K562 (cell line): ENCODE measurements at regions not wholly inside any gene's neighbourhood (a gene's known extent, or its start where the extent isn't known, plus 50 kb on each side); places are given as distances from the start of the nearest gene placed in this dataset.

ENCODE experiments used
- ATAC-seq: fragments of 200-7000 bp; cut with Tn5 transposase; 3 replicates; pipeline ENCODE4 v1.9.1; 2020; ENCODE audit warnings: moderate library complexity
- BruUV-seq: library from RNA; stranded (reverse); fragments of 400-500 nt; replicated peaks from 2 replicates; lab custom pipeline; 2021; lab: Mats Ljungman, UMichigan
- CTCF ChIA-PET: fragments of 300-600 bp; formaldehyde crosslinking; extraction: SDS; loops from one replicate; lab custom pipeline; 2021; ENCODE audit warnings: low intra/inter-chr PET ratio; lab: Yijun Ruan, JAX
- POLR2A ChIA-PET: fragments of 300-600, 350-650 bp; sonication (Branson Sonifier 250); formaldehyde crosslinking; extraction: SDS; loops from one replicate; lab custom pipeline; 2021; ENCODE audit warnings: antibody characterized with exemption, inconsistent platforms; lab: Yijun Ruan, JAX
- DNase-seq, 4 experiments: peaks; one replicate each; pipeline versions ENCODE4 v3.0.0 to v3.0.0-alpha.2; 2011 to 2018; ENCODE audit warnings: low spot score in 3 of 4, mixed read lengths in 3 of 4; ENCODE audit errors: extremely low read depth in 1 of 4
- FAIRE-seq: peaks from 2 replicates; lab custom pipeline; 2011; peaks lifted over from hg19 to GRCh38; lab: Jason Lieb, UNC
- H2AFZ ChIP-seq: 2 replicates; pipeline ENCODE4 v1.6.0; 2011; ENCODE audit warnings: low read depth, low read length, control low read depth, inconsistent platforms
- H3K27ac ChIP-seq: fragments of 200-600 bp; 3 replicates; pipeline ENCODE4 v1.8.0; 2011; ENCODE audit warnings: low read depth, mild to moderate bottlenecking, control low read depth, inconsistent platforms, low read length, moderate library complexity, mixed read lengths; ENCODE audit errors: extremely low read depth
- H3K27me3 ChIP-seq, 2 experiments: fragments of 300-600 bp in 1 of 2; 2 replicates in 1 of 2; 3 replicates in 1 of 2; pipeline versions ENCODE4 v1.6.0 to v1.8.0; 2011; ENCODE audit warnings: inconsistent platforms in 2 of 2, low read length in 2 of 2, mild to moderate bottlenecking in 1 of 2, mixed read lengths in 1 of 2, moderate library complexity in 1 of 2; ENCODE audit not compliant: control insufficient read depth in 2 of 2, insufficient read depth in 2 of 2
- H3K36me3 ChIP-seq: fragments of 300-600 bp; 3 replicates; pipeline ENCODE4 v1.8.0; 2011; ENCODE audit warnings: mild to moderate bottlenecking, low read length, inconsistent platforms; ENCODE audit not compliant: control insufficient read depth, insufficient read depth
- H3K4me1 ChIP-seq, 2 experiments: fragments of 200-600 bp in 1 of 2; replicated peaks in 1 of 2; 2 replicates in 1 of 2; 3 replicates in 1 of 2; pipeline versions ENCODE4 v1.5.1 to v1.8.0; 2011; ENCODE audit warnings: inconsistent platforms in 2 of 2, low read length in 2 of 2, mild to moderate bottlenecking in 1 of 2, mixed read lengths in 1 of 2, moderate library complexity in 1 of 2; ENCODE audit not compliant: control insufficient read depth in 2 of 2, insufficient read depth in 2 of 2
- H3K4me2 ChIP-seq: 2 replicates; pipeline ENCODE4 v1.6.1; 2011; ENCODE audit warnings: low read length, control low read depth, inconsistent platforms, mixed read lengths; ENCODE audit not compliant: insufficient read depth
- H3K4me3 ChIP-seq: fragments of 200-600 bp; sonication (generic), shearing (Covaris generic); 2 replicates; pipeline ENCODE4 v1.5.1; 2016; ENCODE audit warnings: control low read depth, inconsistent platforms
- H3K79me2 ChIP-seq: fragments of 200-600 bp; 3 replicates; pipeline ENCODE4 v1.8.0; 2011; ENCODE audit warnings: low read length, inconsistent platforms; ENCODE audit not compliant: control insufficient read depth, insufficient read depth
- H3K9ac ChIP-seq, 2 experiments: 2 replicates each; pipeline versions ENCODE4 v1.6.0 to v1.6.1; 2011; ENCODE audit warnings: low read depth in 2 of 2, low read length in 2 of 2, control low read depth in 1 of 2, inconsistent platforms in 1 of 2, mild to moderate bottlenecking in 1 of 2, mixed read lengths in 1 of 2; ENCODE audit not compliant: insufficient read depth in 1 of 2
- H3K9me1 ChIP-seq: one replicate; pipeline ENCODE4 v1.6.0; 2011; ENCODE audit warnings: inconsistent platforms, mild to moderate bottlenecking, low read length, moderate library complexity; ENCODE audit not compliant: control insufficient read depth, insufficient read depth
- H3K9me3 ChIP-seq: replicated peaks from 2 replicates; pipeline ENCODE4 v1.5.1; 2011; ENCODE audit warnings: low read depth, low read length, inconsistent platforms; ENCODE audit not compliant: control insufficient read depth, insufficient read depth
- H4K20me1 ChIP-seq: replicated peaks from 2 replicates; pipeline ENCODE4 v1.6.1; 2011; ENCODE audit warnings: low read length, inconsistent platforms, mixed read lengths; ENCODE audit not compliant: control insufficient read depth, insufficient read depth
- ARID1B ChIP-seq: fragments of 450-650 bp; IDR thresholded peaks from 2 replicates; pipeline ENCODE4 v1.6.1; 2016; ENCODE audit warnings: antibody characterized with exemption, mild to moderate bottlenecking, inconsistent platforms
- CC2D1A ChIP-seq: fragments of 450-650 bp; IDR thresholded peaks from 2 replicates; pipeline ENCODE4 v1.6.1; 2017; ENCODE audit warnings: mild to moderate bottlenecking
- HMBOX1 ChIP-seq: sonication (generic); IDR thresholded peaks from 2 replicates; pipeline ENCODE4 v1.6.1; 2016
- L3MBTL2 ChIP-seq: fragments of 450-650 bp; IDR thresholded peaks from 2 replicates; pipeline ENCODE4 v1.6.1; 2016; ENCODE audit warnings: mild to moderate bottlenecking, moderate library complexity
- LEF1 ChIP-seq: fragments of 450-650 bp; IDR thresholded peaks from 2 replicates; pipeline ENCODE4 v1.6.1; 2016; ENCODE audit warnings: mild to moderate bottlenecking
- PHB ChIP-seq: fragments of 250-450 bp; sonication (Bioruptor Pico); IDR thresholded peaks from 2 replicates; pipeline ENCODE4 v1.5.0; 2021
- POLR2G ChIP-seq: fragments of 200-400 bp; formaldehyde crosslinking; IDR thresholded peaks from 2 replicates; pipeline ENCODE4 v1.6.1; 2017; ENCODE audit warnings: low read depth, mild to moderate bottlenecking, antibody characterized with exemption, low read length, moderate library complexity
- SNAPC5 ChIP-seq: fragments of 250-450 bp; sonication (Bioruptor Pico); IDR thresholded peaks from 2 replicates; pipeline ENCODE4 v1.8.0; 2021; ENCODE audit warnings: moderate library complexity, mild to moderate bottlenecking, inconsistent platforms
- WGBS: fragments of 100-300 bp; shearing (Covaris generic); methylation state at CpG from one replicate; pipeline ENCODE4 v1.1.6; 2016; ENCODE audit warnings: low coverage, mixed read lengths; ENCODE audit not compliant: insufficient coverage; ENCODE audit errors: missing lambda C conversion rate; 5-methylcytosine and 5-hydroxymethylcytosine counted together
- in situ Hi-C: fragments of 300-500 bp; cut with MboI; formaldehyde crosslinking; loops from 4 replicates; pipeline ENCODE4 v1.15.0; 2018; ENCODE audit warnings: inconsistent platforms, mixed read lengths
- intact Hi-C: fragments of 100-400 bp; cut with micrococcal nuclease; formaldehyde crosslinking; loops from 2 replicates; pipeline ENCODE4 v1.14.2; 2022

DNA sequence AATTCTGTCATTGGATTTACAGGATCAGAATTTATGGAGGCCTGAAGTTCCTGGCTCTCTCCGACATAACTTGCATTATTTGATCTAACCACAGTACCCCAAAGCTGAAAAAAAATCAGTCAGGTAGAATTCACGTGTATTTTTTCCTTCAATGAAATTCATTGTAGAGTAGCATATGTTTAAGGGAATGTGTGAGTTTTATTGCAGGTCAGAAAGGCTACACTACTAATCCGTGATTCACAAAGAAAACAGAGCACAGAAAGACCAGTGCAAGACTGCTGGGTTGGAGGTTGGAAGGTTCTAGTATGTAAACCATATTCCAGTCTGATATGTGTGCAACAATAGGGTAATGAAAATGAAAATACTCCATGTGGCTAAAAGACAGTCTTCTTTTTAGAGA, 247.0 kb upstream of the FERD3L start:
- in situ Hi-C loops, result no loop called here
- no peaks in the 10 kb centered on the region for H3K79me2 ChIP-seq
- ATAC-seq (no peak), DNase-seq (no peak), FAIRE-seq (no peak)
- H2AFZ ChIP-seq, result no peak overlapping the region
- no peak overlapping the region for H3K27ac ChIP-seq
- no peaks in the 10 kb centered on the region for H3K27me3 ChIP-seq
- H3K9ac ChIP-seq, result no peak overlapping the region
- CTCF ChIA-PET, result no interaction called here
- POLR2A ChIA-PET, result interaction anchor here (0.7 kb wide), 1 partner anchor 9 kb away, joined by 4 read pairs; no protein-coding TSS in a partner anchor
- no TSS peak for BruUV-seq
- H3K4me3 ChIP-seq, result no peak overlapping the region
- no peaks in the 10 kb centered on the region for H4K20me1 ChIP-seq
- H3K36me3 ChIP-seq, result no peaks in the 10 kb centered on the region
- H3K9me3 ChIP-seq, result no peaks in the 10 kb centered on the region
- no peak for TF ChIP-seq ARID1B
- TF ChIP-seq PHB (CRISPR knock-in tag), result no peak
- no peak for TF ChIP-seq POLR2G
- TF ChIP-seq CC2D1A, result no peak
- no peak for TF ChIP-seq LEF1
- no peak for TF ChIP-seq HMBOX1
- no peak for TF ChIP-seq SNAPC5 (CRISPR knock-in tag)
- TF ChIP-seq L3MBTL2, result no peak
- intact Hi-C loops, result no loop called here
- H3K9me1 ChIP-seq, result no peaks in the 10 kb centered on the region
- no peaks in the 10 kb centered on the region for H3K4me1 ChIP-seq
- 5% methylated on average over 3 of the region's 3 CpGs for WGBS
- no peak overlapping the region for H3K4me2 ChIP-seq
